GM12878 (cell line): ENCODE measurements at regions not wholly inside any gene's neighbourhood (a gene's known extent, or its start where the extent isn't known, plus 50 kb on each side); places are given as distances from the start of the nearest gene placed in this dataset.

Source experiments
- ATAC-seq: fragments of 200-7000 bp; cut with Tn5 transposase; 3 replicates; pipeline ENCODE4 v1.9.1; 2020; ENCODE audit warnings: mild to moderate bottlenecking, moderate library complexity
- BruUV-seq: library from RNA; stranded (reverse); fragments of 400-500 nt; replicated peaks from 2 replicates; lab custom pipeline; 2021; lab: Mats Ljungman, UMichigan
- CTCF ChIA-PET: fragments of 300-600 bp; sonication (Branson Sonifier 250); formaldehyde crosslinking; extraction: SDS; loops from one replicate; lab custom pipeline; 2021; ENCODE audit warnings: inconsistent platforms; lab: Yijun Ruan, JAX
- POLR2A ChIA-PET: fragments of 350-600 bp; formaldehyde crosslinking; extraction: SDS; loops from one replicate; lab custom pipeline; 2021; ENCODE audit warnings: inconsistent platforms; lab: Charles Lee
- RAD21 ChIA-PET: fragments of 300-600 bp; sonication (Branson Sonifier 250); formaldehyde crosslinking; loops from one replicate; lab custom pipeline; 2023; ENCODE audit warnings: antibody characterized with exemption; ENCODE audit not compliant: unreplicated experiment; lab: Charles Lee
- SMC1A ChIA-PET: fragments of 300-600 bp; sonication (Branson Sonifier 250); formaldehyde crosslinking; loops from one replicate; lab custom pipeline; 2023; ENCODE audit not compliant: unreplicated experiment, uncharacterized antibody; lab: Charles Lee
- DNase-seq: peaks from one replicate; pipeline ENCODE4 v3.0.0-alpha.2; 2011; ENCODE audit warnings: low read depth, low spot score
- FAIRE-seq: peaks from 3 replicates; lab custom pipeline; 2011; peaks lifted over from hg19 to GRCh38; lab: Jason Lieb, UNC
- H2AFZ ChIP-seq: 2 replicates; pipeline ENCODE4 v1.6.0; 2011; ENCODE audit warnings: low read depth, low read length, control low read depth; ENCODE audit not compliant: control insufficient read depth
- H3K27ac ChIP-seq: 2 replicates; pipeline ENCODE4 v1.5.1; 2011; ENCODE audit warnings: control low read depth; ENCODE audit not compliant: control insufficient read depth, insufficient read depth
- H3K27me3 ChIP-seq, 2 experiments: replicated peaks in 1 of 2; 2 replicates each; pipeline versions ENCODE4 v1.6.0 to v1.6.1; 2011; ENCODE audit warnings: low read length in 1 of 2; ENCODE audit not compliant: control insufficient read depth in 2 of 2, insufficient read depth in 2 of 2
- H3K36me3 ChIP-seq, 2 experiments: 2 replicates each; pipeline ENCODE4 v1.5.1; 2011; ENCODE audit warnings: low read length in 1 of 2; ENCODE audit not compliant: control insufficient read depth in 2 of 2, insufficient read depth in 2 of 2
- H3K4me1 ChIP-seq: 2 replicates; pipeline ENCODE4 v1.6.1; 2011; ENCODE audit warnings: mild to moderate bottlenecking, low read length, moderate library complexity, mixed read lengths; ENCODE audit not compliant: control insufficient read depth, insufficient read depth
- H3K4me2 ChIP-seq: 2 replicates; pipeline ENCODE4 v1.6.0; 2011; ENCODE audit warnings: control low read depth; ENCODE audit not compliant: control insufficient read depth, insufficient read depth
- H3K4me3 ChIP-seq: fragments of 200-600 bp; sonication (generic); 2 replicates; pipeline ENCODE4 v1.5.1; 2016
- H3K79me2 ChIP-seq: 2 replicates; pipeline ENCODE4 v1.6.0; 2011; ENCODE audit warnings: low read length; ENCODE audit not compliant: control insufficient read depth, insufficient read depth
- H3K9ac ChIP-seq: 2 replicates; pipeline ENCODE4 v1.8.0; 2011; ENCODE audit warnings: low read length, control low read depth, mixed read lengths; ENCODE audit not compliant: control insufficient read depth, insufficient read depth
- H3K9me3 ChIP-seq: replicated peaks from 3 replicates; pipeline ENCODE4 v1.5.1; 2011; ENCODE audit warnings: mild to moderate bottlenecking, low read length; ENCODE audit not compliant: control insufficient read depth, insufficient read depth
- H4K20me1 ChIP-seq: 2 replicates; pipeline ENCODE4 v1.6.0; 2011; ENCODE audit not compliant: control insufficient read depth, insufficient read depth
- BRCA1 ChIP-seq: IDR thresholded peaks from 2 replicates; pipeline ENCODE4 v1.6.1; 2011; ENCODE audit warnings: low read depth, low read length, improper control_type of control experiment
- CHD2 ChIP-seq: IDR thresholded peaks from 2 replicates; pipeline ENCODE4 v1.6.1; 2011; ENCODE audit warnings: low read depth, low read length, improper control_type of control experiment, borderline replicate concordance
- EGR1 ChIP-seq, 2 experiments: IDR thresholded peaks; 1 replicate in 1 of 2; 2 replicates in 1 of 2; pipeline ENCODE4 v1.6.1; 2011 to 2012; ENCODE audit warnings: low read depth in 2 of 2, low read length in 2 of 2, borderline replicate concordance in 1 of 2, mild to moderate bottlenecking in 1 of 2, moderate library complexity in 1 of 2
- MYC ChIP-seq: IDR thresholded peaks from 2 replicates; pipeline ENCODE4 v1.6.1; 2011; ENCODE audit warnings: mild to moderate bottlenecking, low read length, moderate library complexity, inconsistent platforms; ENCODE audit not compliant: insufficient read depth, insufficient replicate concordance, insufficient read length, severe bottlenecking
- NR2C1 ChIP-seq: fragments of 450-650 bp; IDR thresholded peaks from 2 replicates; pipeline ENCODE4 v1.6.1; 2017; ENCODE audit warnings: antibody characterized with exemption, mild to moderate bottlenecking, moderate library complexity
- PML ChIP-seq: IDR thresholded peaks from 2 replicates; pipeline ENCODE4 v1.6.1; 2012; ENCODE audit warnings: low read length, inconsistent platforms
- RELB ChIP-seq: fragments of 450-650 bp; IDR thresholded peaks from 2 replicates; pipeline ENCODE4 v1.6.1; 2017; ENCODE audit warnings: low read depth, mild to moderate bottlenecking, moderate library complexity
- SREBF2 ChIP-seq: IDR thresholded peaks from 2 replicates; pipeline ENCODE4 v1.6.1; 2012; ENCODE audit warnings: mild to moderate bottlenecking, low read length
- TAF1 ChIP-seq: IDR thresholded peaks from 2 replicates; pipeline ENCODE4 v1.6.1; 2011; ENCODE audit warnings: mild to moderate bottlenecking, low read depth, low read length, borderline replicate concordance
- USF1 ChIP-seq: IDR thresholded peaks from 2 replicates; pipeline ENCODE4 v1.6.1; 2011; ENCODE audit warnings: borderline replicate concordance, low read depth, mild to moderate bottlenecking, moderate library complexity, mixed read lengths, low read length; ENCODE audit not compliant: insufficient read depth; ENCODE audit errors: extremely low read length
- ZZZ3 ChIP-seq: IDR thresholded peaks from 2 replicates; pipeline ENCODE4 v1.6.1; 2011; ENCODE audit warnings: low read depth; ENCODE audit not compliant: control insufficient read depth, insufficient read length
- WGBS: methylation state at CpG from one replicate; pipeline ENCODE4 v1.1.6; 2016; ENCODE audit warnings: low lambda C conversion rate; ENCODE audit not compliant: insufficient replicate concordance, insufficient coverage; ENCODE audit errors: missing lambda C conversion rate; 5-methylcytosine and 5-hydroxymethylcytosine counted together
- in situ Hi-C: fragments of 300-500 bp; cut with MboI; formaldehyde crosslinking; loops from 9 replicates; pipeline ENCODE4 v1.14.3; 2018; ENCODE audit warnings: mixed read lengths
- intact Hi-C: fragments of 100-400 bp; cut with micrococcal nuclease; formaldehyde crosslinking; loops from one replicate; pipeline ENCODE4 v1.14.2; 2022; ENCODE audit not compliant: unreplicated experiment
- TF ChIP-seq, protein P1 (sequence below): fragments of 450-650 bp; IDR thresholded peaks from 2 replicates; pipeline ENCODE4 v1.6.1; 2018; ENCODE audit warnings: borderline replicate concordance, mild to moderate bottlenecking; ENCODE audit not compliant: partially characterized antibody

- intact Hi-C loops, result no loop called here
- no peak for ATAC-seq
- POLR2A ChIA-PET, result no interaction called here
- in situ Hi-C loops, result no loop called here
- H3K36me3 ChIP-seq, result no peaks in the 10 kb centered on the region
- H3K4me3 ChIP-seq, result no peak overlapping the region
- no peaks in the 10 kb centered on the region for H3K4me1 ChIP-seq
- H2AFZ ChIP-seq, result no peak overlapping the region
- H4K20me1 ChIP-seq, result no peaks in the 10 kb centered on the region
- no peaks in the 10 kb centered on the region for H3K27me3 ChIP-seq
- no TSS peak for BruUV-seq
- no peak overlapping the region for H3K27ac ChIP-seq
- H3K9me3 ChIP-seq, result no peaks in the 10 kb centered on the region
- no peak for TF ChIP-seq TAF1
- no peak for TF ChIP-seq USF1
- TF ChIP-seq, protein P1, sequence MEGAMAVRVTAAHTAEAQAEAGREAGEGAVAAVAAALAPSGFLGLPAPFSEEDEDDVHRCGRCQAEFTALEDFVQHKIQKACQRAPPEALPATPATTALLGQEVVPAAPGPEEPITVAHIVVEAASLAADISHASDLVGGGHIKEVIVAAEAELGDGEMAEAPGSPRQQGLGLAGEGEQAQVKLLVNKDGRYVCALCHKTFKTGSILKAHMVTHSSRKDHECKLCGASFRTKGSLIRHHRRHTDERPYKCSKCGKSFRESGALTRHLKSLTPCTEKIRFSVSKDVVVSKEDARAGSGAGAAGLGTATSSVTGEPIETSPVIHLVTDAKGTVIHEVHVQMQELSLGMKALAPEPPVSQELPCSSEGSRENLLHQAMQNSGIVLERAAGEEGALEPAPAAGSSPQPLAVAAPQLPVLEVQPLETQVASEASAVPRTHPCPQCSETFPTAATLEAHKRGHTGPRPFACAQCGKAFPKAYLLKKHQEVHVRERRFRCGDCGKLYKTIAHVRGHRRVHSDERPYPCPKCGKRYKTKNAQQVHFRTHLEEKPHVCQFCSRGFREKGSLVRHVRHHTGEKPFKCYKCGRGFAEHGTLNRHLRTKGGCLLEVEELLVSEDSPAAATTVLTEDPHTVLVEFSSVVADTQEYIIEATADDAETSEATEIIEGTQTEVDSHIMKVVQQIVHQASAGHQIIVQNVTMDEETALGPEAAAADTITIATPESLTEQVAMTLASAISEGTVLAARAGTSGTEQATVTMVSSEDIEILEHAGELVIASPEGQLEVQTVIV, result no peak
- TF ChIP-seq MYC, result no peak
- no peak for TF ChIP-seq SREBF2
- TF ChIP-seq EGR1 (IDR thresholded peaks at IDR 0.05; ENCODE audit: borderline replicate concordance in 1 of 2, low read depth in 2 of 2, low read length in 2 of 2), result no peak
- TF ChIP-seq BRCA1, result no peak
- TF ChIP-seq PML, result no peak
- no peak for TF ChIP-seq ZZZ3
- no peak for TF ChIP-seq RELB
- TF ChIP-seq NR2C1, result no peak
- no peak for TF ChIP-seq CHD2
- CTCF ChIA-PET, result no interaction called here
- H3K9ac ChIP-seq, result no peak overlapping the region
- SMC1A ChIA-PET, result no interaction called here
- DNase-seq, result no peak
- no peaks in the 10 kb centered on the region for H3K79me2 ChIP-seq
- RAD21 ChIA-PET, result no interaction called here
- H3K4me2 ChIP-seq, result no peak overlapping the region
- no peak for FAIRE-seq
- 25% methylated on average over 1 of the region's 1 CpG for WGBS
These were observed 822.7 kb downstream of the NTRK3 start for GRCh38 chr15:87433871-87434270.
